ENCODE measurements at regions not wholly inside any gene's neighbourhood (a gene's known extent, or its start where the extent isn't known, plus 50 kb on each side); places are given as distances from the start of the nearest gene placed in this dataset.

GRCh38 chr5:91929522-91929817, 546.4 kb upstream of the ARRDC3 start:
- no peak for TF ChIP-seq GATA3 (IDR thresholded peaks at IDR 0.05; ENCODE audit: low read depth, low read length)
- no peak for TF ChIP-seq GATA2 (IDR thresholded peaks at IDR 0.05; ENCODE audit: low read depth, low read length)
